Fibroblast of the conjunctiva (primary cell): ENCODE measurements at regions not wholly inside any gene's neighbourhood (a gene's known extent, or its start where the extent isn't known, plus 50 kb on each side); places are given as distances from the start of the nearest gene placed in this dataset.
"Not testable (repeated sequence)": the region's sequence is repeated elsewhere in the genome, so short reads cannot be mapped to it uniquely, and the experiment has no call there.

ENCODE experiments used
- DNase-seq: peaks from one replicate; pipeline ENCODE4 v3.0.0-alpha.2; 2010; ENCODE audit warnings: low read depth

DNA sequence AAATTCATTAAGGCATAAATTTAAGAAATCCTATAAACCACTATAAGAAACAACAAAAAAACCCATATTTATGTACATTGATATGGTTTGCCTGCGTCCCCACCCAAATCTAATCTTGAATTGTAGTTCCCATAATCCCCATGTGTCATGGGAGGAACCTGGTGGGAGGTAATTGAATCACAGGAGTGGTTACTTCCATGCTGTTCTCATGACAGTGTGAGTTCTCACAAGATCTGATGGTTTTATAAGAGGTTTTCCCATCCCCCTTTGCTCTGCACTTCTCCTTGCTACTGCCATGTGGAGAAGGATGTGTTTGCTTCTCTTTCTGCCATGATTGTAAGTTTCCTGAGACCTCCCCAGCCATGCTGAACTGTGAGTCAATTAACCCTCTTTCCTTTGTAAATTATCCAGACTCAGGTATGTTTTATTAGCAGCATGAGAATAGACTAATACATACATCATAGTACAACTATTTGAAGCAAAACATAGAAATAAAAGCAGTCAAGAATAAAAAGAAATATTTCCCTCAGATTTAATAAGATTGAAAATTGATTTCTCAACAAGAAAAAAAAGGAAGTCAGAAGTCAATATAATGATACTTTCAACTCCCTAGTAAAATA is 209.0 kb upstream of the GPC6 start:
- DNase-seq = no peak

GRCh38 chr13:93023929-93024328 is 202.7 kb upstream of the GPC6 start:
- no peak for DNase-seq

GRCh38 chr13:93025984-93026383 is 200.6 kb upstream of the GPC6 start:
- no peak for DNase-seq

DNA sequence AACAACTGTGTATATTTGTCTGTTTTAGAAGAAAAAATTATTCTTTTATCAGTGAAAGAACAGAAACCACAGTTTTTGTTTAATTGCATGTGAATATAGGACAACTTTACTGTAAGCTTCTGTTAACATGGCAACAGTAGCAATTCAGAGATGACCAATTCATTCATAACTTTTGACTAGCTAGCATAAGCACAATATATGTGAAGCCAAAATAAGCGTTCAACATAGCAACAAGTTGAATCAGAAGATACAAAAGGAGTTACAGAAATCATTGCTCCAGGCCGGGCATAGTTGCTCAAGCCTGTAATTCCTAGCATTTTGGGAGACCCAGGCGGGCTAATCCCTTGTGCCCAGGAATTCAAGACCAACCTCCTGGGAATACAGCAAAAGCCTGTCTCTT is 197.1 kb upstream of the GPC6 start:
- peak; percentile 4 for DNase-seq

DNA sequence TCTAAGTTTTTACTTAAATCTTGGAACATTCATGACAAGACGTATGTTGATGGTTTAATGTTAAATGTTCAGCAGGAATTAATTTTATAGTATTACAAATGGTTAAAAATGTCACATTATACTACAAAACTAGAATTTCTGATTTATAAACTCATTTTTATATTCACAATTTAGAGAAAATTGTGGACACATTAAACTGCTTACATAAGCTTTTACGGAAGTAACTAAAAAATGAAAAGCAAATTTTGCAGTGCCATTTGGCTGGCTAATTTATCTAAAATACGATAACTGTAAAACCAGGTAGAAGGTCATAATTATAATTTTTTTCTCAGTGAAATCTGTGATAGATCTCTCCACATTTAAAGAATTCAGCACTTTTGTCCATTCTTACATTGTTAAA is 190.2 kb upstream of the GPC6 start:
- no peak for DNase-seq

DNA sequence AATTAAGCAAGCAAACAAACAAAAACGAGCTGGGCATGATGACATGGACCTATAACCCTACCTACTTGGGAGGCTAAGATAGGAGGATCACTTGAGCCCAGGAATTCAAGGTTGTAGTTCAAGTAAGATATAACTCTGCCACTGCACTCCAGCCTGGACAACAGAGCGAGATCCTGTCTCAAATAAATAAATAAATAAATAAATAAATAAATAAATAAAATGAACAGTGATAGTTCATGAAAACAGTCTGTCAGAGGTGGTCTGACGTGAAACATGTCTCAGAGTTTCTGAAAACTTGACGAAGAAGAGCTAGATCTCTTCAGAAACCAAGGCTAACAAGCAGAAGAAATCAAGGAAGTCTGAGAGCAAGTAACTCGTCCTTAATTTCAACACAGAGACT is 188.8 kb upstream of the GPC6 start:
- no peak for DNase-seq

DNA sequence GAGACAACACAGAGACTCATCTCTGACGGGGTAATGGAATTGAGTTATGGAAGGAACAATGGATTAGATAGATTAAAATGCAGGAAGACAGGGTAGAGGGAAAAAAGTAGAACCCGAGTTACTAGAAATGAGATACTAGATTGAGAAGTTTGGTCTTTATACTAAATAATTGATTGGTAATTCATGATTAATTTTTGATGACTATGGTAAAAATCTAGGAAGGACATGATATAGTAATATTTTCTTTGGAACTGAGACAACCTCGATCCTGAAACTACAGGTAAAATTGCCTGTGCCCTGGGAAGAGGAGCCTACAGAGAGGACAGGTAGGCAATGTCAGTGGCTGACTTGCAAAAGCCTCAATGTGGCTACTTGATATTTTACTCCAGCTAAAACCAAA is 188.4 kb upstream of the GPC6 start:
- no peak for DNase-seq

GRCh38 chr13:93039131-93039530 is 187.5 kb upstream of the GPC6 start:
- DNase-seq = no peak

DNA sequence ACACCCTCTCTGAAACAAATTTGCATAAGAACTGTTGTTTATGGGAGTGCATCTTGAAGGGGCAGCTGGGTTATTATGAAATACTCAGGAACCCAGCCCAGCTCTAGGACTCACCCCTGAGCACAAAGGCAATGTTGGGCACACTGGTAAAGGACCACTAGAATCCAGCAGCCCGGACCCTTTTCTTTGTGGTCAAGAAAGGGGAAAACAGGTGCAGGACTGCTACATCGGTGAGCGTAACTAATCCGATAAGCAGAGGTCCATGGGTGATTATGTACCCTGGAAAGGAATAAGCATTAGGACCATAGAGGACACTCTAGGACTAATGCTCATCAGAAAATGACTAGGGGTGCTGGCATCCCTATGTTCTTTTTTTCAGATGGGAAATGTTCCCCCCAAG is 185.0 kb upstream of the GPC6 start:
- DNase-seq = not testable (repeated sequence)

GRCh38 chr13:93045836-93046235 is 180.8 kb upstream of the GPC6 start:
- DNase-seq = no peak

- DNase-seq = no peak
Observed at GRCh38 chr13:93055233-93055632, 171.4 kb upstream of the GPC6 start.

DNA sequence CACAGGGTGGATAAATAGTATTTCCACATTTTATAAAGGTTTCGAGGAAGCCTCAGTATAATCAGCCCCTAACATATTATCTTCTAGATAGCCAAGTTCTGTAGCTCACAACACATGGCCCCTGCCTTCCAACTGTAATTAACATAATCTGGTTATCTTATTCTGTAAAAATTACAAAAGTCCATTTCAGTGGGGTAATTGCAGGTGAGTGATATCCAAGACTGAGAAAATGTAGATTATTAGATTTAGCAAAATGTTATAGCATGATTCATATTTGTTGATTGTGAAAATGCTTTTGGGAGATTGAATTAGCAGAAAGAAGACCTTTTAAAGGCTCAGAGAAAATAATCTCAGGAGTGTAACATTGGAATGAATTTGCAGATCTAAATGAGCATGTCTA is 168.3 kb upstream of the GPC6 start:
- no peak for DNase-seq

GRCh38 chr13:93060144-93060543 is 166.5 kb upstream of the GPC6 start:
- DNase-seq = no peak

- DNase-seq = peak; percentile 21
Observed at GRCh38 chr13:93066187-93066586, 160.4 kb upstream of the GPC6 start.

DNA sequence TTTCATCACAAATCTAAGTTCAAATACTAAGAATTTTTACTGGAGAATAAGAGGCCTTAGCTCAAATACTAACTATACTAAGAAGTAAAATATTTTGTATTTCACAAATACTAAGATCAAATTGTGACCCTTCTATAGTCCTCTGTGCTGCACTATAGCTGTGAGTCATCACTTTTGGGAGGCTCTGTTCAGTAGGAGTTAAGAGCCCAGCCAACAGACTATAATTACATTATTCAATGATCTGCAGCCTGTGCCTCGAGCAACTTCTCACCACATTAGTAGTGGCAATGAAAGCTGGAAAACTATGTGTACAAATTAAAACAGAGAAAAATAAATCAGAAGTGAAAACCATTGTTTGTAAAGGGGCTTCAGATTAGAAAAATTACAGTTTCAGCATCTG is 147.3 kb upstream of the GPC6 start:
- DNase-seq = peak; percentile 27

GRCh38 chr13:93080166-93080565 is 146.4 kb upstream of the GPC6 start:
- DNase-seq = no peak

DNA sequence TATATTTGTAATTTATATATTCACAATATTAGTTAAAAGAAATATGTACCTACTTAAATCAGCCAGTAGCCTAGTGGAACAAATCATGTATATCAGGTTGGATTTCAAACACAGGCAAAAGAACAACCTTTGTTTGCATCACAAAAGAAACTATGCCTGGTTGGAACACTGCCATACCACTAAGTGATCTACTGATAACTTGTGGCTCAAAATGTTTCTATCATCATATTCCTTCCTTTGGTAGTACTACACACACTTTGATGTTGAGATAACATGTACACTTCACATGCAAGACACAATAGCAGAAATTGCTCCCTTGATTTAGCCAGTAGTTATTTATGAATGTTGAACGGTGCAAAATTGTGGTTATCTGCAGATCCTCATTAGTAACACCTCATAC is 146.0 kb upstream of the GPC6 start:
- no peak for DNase-seq

- DNase-seq = no peak
Observed at GRCh38 chr13:93086329-93086728, 140.3 kb upstream of the GPC6 start.

- DNase-seq = no peak
Observed at GRCh38 chr13:93098972-93099371, 127.6 kb upstream of the GPC6 start.

GRCh38 chr13:93101226-93101734 is 125.3 kb upstream of the GPC6 start:
- DNase-seq = no peak

DNA sequence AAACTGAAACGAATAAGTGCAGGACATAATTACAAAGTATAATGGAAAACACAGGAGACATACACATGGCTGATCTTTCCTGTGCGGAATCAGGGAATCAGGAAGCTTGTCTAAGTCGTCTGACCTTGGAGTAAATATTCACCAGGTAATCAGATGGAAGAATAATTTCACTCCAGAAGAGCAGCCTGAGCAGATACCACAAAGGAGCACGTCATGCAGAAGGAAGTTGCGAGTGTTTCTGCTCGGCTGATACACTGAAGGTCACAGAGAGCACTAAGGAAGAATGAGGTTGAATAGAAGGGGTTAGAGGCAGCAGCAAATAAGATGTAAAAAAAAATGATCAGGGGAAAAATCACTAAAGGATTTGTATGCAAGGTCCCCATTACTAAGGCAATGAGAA is 122.3 kb upstream of the GPC6 start:
- no peak for DNase-seq

GRCh38 chr13:93108111-93108601 is 118.5 kb upstream of the GPC6 start:
- DNase-seq = no peak

- DNase-seq = no peak
Observed at GRCh38 chr13:93116809-93117208, 109.8 kb upstream of the GPC6 start.

GRCh38 chr13:93118081-93118615 is 108.5 kb upstream of the GPC6 start:
- no peak for DNase-seq
